C1 segment of cervical spinal cord (tissue), 14 donors: ENCODE measurements at regions not wholly inside any gene's neighbourhood (a gene's known extent, or its start where the extent isn't known, plus 50 kb on each side); places are given as distances from the start of the nearest gene placed in this dataset.

Experiments used
- DNase-seq, 14 donors: peaks; one replicate each; lab custom pipeline; 2025; lab: John Stamatoyannopoulos, UW

GRCh38 chr18:55166260-55166598 is 207.0 kb upstream of the CCDC68 start:
- DNase-seq: no peak

GRCh38 chr18:55163550-55163949 is 204.3 kb upstream of the CCDC68 start:
- no peak for DNase-seq

GRCh38 chr18:55161916-55162315 is 202.7 kb upstream of the CCDC68 start:
- no peak for DNase-seq

- DNase-seq: no peak
Observed at GRCh38 chr18:55159027-55159426, 199.8 kb upstream of the CCDC68 start.

- no peak for DNase-seq
Observed at GRCh38 chr18:55158570-55158969, 199.3 kb upstream of the CCDC68 start.

GRCh38 chr18:55153346-55153745 is 194.1 kb upstream of the CCDC68 start:
- no peak for DNase-seq

- DNase-seq: no peak
Observed at GRCh38 chr18:55152801-55153200, 193.5 kb upstream of the CCDC68 start.

- DNase-seq: peak in 4 of 14 donors; percentile 6 to 36 (median 32)
Observed at GRCh38 chr18:55149994-55150393, 190.7 kb upstream of the CCDC68 start.

GRCh38 chr18:55147791-55148190 is 188.5 kb upstream of the CCDC68 start:
- DNase-seq: no peak

GRCh38 chr18:55144193-55144930 is 185.1 kb upstream of the CCDC68 start:
- DNase-seq: no peak

GRCh38 chr18:55142410-55142809 is 183.1 kb upstream of the CCDC68 start:
- no peak for DNase-seq

GRCh38 chr18:55141318-55141717 is 182.1 kb upstream of the CCDC68 start:
- no peak for DNase-seq

GRCh38 chr18:55139836-55140235 is 180.6 kb upstream of the CCDC68 start:
- DNase-seq: no peak

- DNase-seq: no peak
Observed at GRCh38 chr18:55139307-55139706, 180.0 kb upstream of the CCDC68 start.

GRCh38 chr18:55138401-55138800 is 179.1 kb upstream of the CCDC68 start:
- no peak for DNase-seq

GRCh38 chr18:55137602-55138001 is 178.3 kb upstream of the CCDC68 start:
- no peak for DNase-seq

GRCh38 chr18:55136864-55137263 is 177.6 kb upstream of the CCDC68 start:
- DNase-seq: no peak

GRCh38 chr18:55136258-55136657 is 177.0 kb upstream of the CCDC68 start:
- DNase-seq: no peak

GRCh38 chr18:55133378-55133777 is 174.1 kb upstream of the CCDC68 start:
- DNase-seq: no peak

GRCh38 chr18:55128437-55128836 is 169.2 kb upstream of the CCDC68 start:
- DNase-seq: no peak

- no peak for DNase-seq
Observed at GRCh38 chr18:55124078-55124763, 165.0 kb upstream of the CCDC68 start.

GRCh38 chr18:55123361-55123760 is 164.1 kb upstream of the CCDC68 start:
- DNase-seq: no peak

- no peak for DNase-seq
Observed at GRCh38 chr18:55121397-55122170, 162.3 kb upstream of the CCDC68 start.
